Panc1 (cell line): ENCODE measurements at regions not wholly inside any gene's neighbourhood (a gene's known extent, or its start where the extent isn't known, plus 50 kb on each side); places are given as distances from the start of the nearest gene placed in this dataset.

ENCODE experiments used
- POLR2AphosphoS5 ChIP-seq: IDR thresholded peaks from 2 replicates; pipeline ENCODE4 v1.6.1; 2012; ENCODE audit warnings: mild to moderate bottlenecking, low read depth, low read length, moderate library complexity
- SIN3A ChIP-seq: IDR thresholded peaks from 2 replicates; pipeline ENCODE4 v1.6.1; 2012; ENCODE audit warnings: low read depth, mild to moderate bottlenecking, low read length, moderate library complexity, borderline replicate concordance; ENCODE audit not compliant: insufficient read depth
- TCF7L2 ChIP-seq: IDR thresholded peaks from 2 replicates; pipeline ENCODE4 v1.6.1; 2011; ENCODE audit warnings: mild to moderate bottlenecking, low read depth, low read length, inconsistent platforms
- TF ChIP-seq, protein P1 (sequence below): fragments of 450-650 bp; IDR thresholded peaks from 2 replicates; pipeline ENCODE4 v1.5.1; 2017; ENCODE audit warnings: mild to moderate bottlenecking
- TF ChIP-seq, protein P2 (sequence below), 2 experiments: IDR thresholded peaks; 2 replicates each; pipeline ENCODE4 v1.6.1; 2011 to 2012; ENCODE audit warnings: low read depth in 2 of 2, control low read depth in 1 of 2, low read length in 1 of 2, mild to moderate bottlenecking in 1 of 2, moderate library complexity in 1 of 2; ENCODE audit not compliant: insufficient read depth in 1 of 2

DNA sequence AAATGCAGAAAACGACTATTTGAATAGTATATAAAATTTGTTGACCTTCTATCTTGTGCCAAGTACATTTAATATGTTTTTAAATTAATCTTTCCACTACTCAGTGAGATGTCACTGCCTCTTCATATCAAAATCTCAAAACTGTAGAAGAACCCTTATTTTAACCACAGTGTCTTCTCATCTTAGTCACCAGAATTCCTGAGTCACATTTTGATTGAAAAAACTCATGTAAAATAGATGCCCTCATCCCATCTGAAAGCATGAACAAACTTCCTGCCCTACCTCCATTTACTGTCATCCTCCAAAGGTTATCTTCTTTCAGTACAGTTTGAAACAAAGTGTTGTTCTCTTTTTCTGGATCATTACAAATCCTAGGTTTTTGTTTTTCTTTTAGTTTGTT, 1215.4 kb downstream of the PCDH9 start:
- TF ChIP-seq, protein P1, sequence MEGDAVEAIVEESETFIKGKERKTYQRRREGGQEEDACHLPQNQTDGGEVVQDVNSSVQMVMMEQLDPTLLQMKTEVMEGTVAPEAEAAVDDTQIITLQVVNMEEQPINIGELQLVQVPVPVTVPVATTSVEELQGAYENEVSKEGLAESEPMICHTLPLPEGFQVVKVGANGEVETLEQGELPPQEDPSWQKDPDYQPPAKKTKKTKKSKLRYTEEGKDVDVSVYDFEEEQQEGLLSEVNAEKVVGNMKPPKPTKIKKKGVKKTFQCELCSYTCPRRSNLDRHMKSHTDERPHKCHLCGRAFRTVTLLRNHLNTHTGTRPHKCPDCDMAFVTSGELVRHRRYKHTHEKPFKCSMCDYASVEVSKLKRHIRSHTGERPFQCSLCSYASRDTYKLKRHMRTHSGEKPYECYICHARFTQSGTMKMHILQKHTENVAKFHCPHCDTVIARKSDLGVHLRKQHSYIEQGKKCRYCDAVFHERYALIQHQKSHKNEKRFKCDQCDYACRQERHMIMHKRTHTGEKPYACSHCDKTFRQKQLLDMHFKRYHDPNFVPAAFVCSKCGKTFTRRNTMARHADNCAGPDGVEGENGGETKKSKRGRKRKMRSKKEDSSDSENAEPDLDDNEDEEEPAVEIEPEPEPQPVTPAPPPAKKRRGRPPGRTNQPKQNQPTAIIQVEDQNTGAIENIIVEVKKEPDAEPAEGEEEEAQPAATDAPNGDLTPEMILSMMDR = no peak
- TF ChIP-seq POLR2AphosphoS5 (no peak), SIN3A (no peak), TCF7L2 (no peak)
- TF ChIP-seq, protein P2, sequence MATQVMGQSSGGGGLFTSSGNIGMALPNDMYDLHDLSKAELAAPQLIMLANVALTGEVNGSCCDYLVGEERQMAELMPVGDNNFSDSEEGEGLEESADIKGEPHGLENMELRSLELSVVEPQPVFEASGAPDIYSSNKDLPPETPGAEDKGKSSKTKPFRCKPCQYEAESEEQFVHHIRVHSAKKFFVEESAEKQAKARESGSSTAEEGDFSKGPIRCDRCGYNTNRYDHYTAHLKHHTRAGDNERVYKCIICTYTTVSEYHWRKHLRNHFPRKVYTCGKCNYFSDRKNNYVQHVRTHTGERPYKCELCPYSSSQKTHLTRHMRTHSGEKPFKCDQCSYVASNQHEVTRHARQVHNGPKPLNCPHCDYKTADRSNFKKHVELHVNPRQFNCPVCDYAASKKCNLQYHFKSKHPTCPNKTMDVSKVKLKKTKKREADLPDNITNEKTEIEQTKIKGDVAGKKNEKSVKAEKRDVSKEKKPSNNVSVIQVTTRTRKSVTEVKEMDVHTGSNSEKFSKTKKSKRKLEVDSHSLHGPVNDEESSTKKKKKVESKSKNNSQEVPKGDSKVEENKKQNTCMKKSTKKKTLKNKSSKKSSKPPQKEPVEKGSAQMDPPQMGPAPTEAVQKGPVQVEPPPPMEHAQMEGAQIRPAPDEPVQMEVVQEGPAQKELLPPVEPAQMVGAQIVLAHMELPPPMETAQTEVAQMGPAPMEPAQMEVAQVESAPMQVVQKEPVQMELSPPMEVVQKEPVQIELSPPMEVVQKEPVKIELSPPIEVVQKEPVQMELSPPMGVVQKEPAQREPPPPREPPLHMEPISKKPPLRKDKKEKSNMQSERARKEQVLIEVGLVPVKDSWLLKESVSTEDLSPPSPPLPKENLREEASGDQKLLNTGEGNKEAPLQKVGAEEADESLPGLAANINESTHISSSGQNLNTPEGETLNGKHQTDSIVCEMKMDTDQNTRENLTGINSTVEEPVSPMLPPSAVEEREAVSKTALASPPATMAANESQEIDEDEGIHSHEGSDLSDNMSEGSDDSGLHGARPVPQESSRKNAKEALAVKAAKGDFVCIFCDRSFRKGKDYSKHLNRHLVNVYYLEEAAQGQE (IDR thresholded peaks at IDR 0.05; ENCODE audit: insufficient read depth in 1 of 2, low read depth in 2 of 2, low read length in 1 of 2) = no peak
